Liver (tissue), 7 donors: ENCODE measurements at regions not wholly inside any gene's neighbourhood (a gene's known extent, or its start where the extent isn't known, plus 50 kb on each side); places are given as distances from the start of the nearest gene placed in this dataset.

Source experiments
- DNase-seq: peaks from one replicate; pipeline ENCODE4 v3.0.0-alpha.2; 2017; ENCODE audit warnings: low spot score
- H3K27ac ChIP-seq, 2 donors: one replicate each; pipeline ENCODE4 v1.7.0; 2013; ENCODE audit warnings: inconsistent platforms in 2 of 2, low read length in 2 of 2, control low read depth in 1 of 2, low read depth in 1 of 2, mild to moderate bottlenecking in 1 of 2
- H3K27me3 ChIP-seq, 4 donors: one replicate each; pipeline versions ENCODE4 v1.6.1 to v1.7.0; 2013; ENCODE audit warnings: low read length in 3 of 4, inconsistent platforms in 1 of 4, mild to moderate bottlenecking in 1 of 4, moderate library complexity in 1 of 4; ENCODE audit not compliant: control insufficient read depth in 4 of 4, insufficient read depth in 4 of 4
- H3K36me3 ChIP-seq, 4 donors: one replicate each; pipeline versions ENCODE4 v1.6.1 to v1.7.0; 2013; ENCODE audit warnings: low read length in 3 of 4, mild to moderate bottlenecking in 3 of 4, low read depth in 1 of 4, moderate library complexity in 1 of 4; ENCODE audit not compliant: control insufficient read depth in 4 of 4, insufficient read depth in 3 of 4
- H3K4me1 ChIP-seq, 4 donors: one replicate each; pipeline versions ENCODE4 v1.6.1 to v1.7.0; 2013; ENCODE audit warnings: low read length in 3 of 4, mild to moderate bottlenecking in 3 of 4, moderate library complexity in 1 of 4; ENCODE audit not compliant: control insufficient read depth in 4 of 4, insufficient read depth in 4 of 4
- H3K4me3 ChIP-seq, 3 donors: one replicate each; pipeline versions ENCODE4 v1.6.1 to v1.7.0; 2013; ENCODE audit warnings: low read length in 3 of 3, control low read depth in 1 of 3, low read depth in 1 of 3, mild to moderate bottlenecking in 1 of 3
- H3K9ac ChIP-seq, 2 donors: one replicate each; pipeline ENCODE4 v1.7.0; 2013; ENCODE audit warnings: low read length in 2 of 2, mild to moderate bottlenecking in 2 of 2, moderate library complexity in 2 of 2, control low read depth in 1 of 2, low read depth in 1 of 2
- H3K9me3 ChIP-seq, 4 donors: one replicate each; pipeline versions ENCODE4 v1.6.1 to v1.7.0; 2013; ENCODE audit warnings: low read length in 3 of 4; ENCODE audit not compliant: control insufficient read depth in 4 of 4
- EGR1 ChIP-seq, 2 donors: IDR thresholded peaks; 2 replicates each; pipeline ENCODE4 v1.6.1; 2016 to 2018; ENCODE audit warnings: antibody characterized with exemption in 2 of 2, low read depth in 2 of 2
- FOXA1 ChIP-seq: IDR thresholded peaks from 2 replicates; pipeline ENCODE4 v1.6.1; 2016; ENCODE audit warnings: antibody characterized with exemption
- FOXA2 ChIP-seq: IDR thresholded peaks from 2 replicates; pipeline ENCODE4 v1.6.1; 2016; ENCODE audit warnings: antibody characterized with exemption
- GABPA ChIP-seq, 2 donors: IDR thresholded peaks in 1 of 2; conservative IDR thresholded peaks in 1 of 2; 2 replicates each; pipeline ENCODE4 v1.6.1; 2016; ENCODE audit warnings: antibody characterized with exemption in 2 of 2, mild to moderate bottlenecking in 1 of 2, moderate library complexity in 1 of 2
- HNF4A ChIP-seq, 2 donors: conservative IDR thresholded peaks; 2 replicates each; pipeline ENCODE4 v1.6.1; 2016; ENCODE audit warnings: antibody characterized with exemption in 2 of 2, mild to moderate bottlenecking in 2 of 2
- HNF4G ChIP-seq: IDR thresholded peaks from 2 replicates; pipeline ENCODE4 v1.6.1; 2016; ENCODE audit warnings: antibody characterized with exemption
- JUND ChIP-seq, 2 donors: IDR thresholded peaks; 2 replicates each; pipeline ENCODE4 v1.6.1; 2016; ENCODE audit warnings: antibody characterized with exemption in 2 of 2
- NR2F2 ChIP-seq: IDR thresholded peaks from 2 replicates; pipeline ENCODE4 v1.6.1; 2016; ENCODE audit warnings: antibody characterized with exemption
- RAD21 ChIP-seq, 2 donors: IDR thresholded peaks; 2 replicates each; pipeline ENCODE4 v1.6.1; 2016; ENCODE audit warnings: antibody characterized with exemption in 2 of 2, mild to moderate bottlenecking in 2 of 2
- RXRA ChIP-seq, 2 donors: IDR thresholded peaks; 2 replicates each; pipeline ENCODE4 v1.6.1; 2017 to 2018; ENCODE audit warnings: antibody characterized with exemption in 2 of 2, mild to moderate bottlenecking in 1 of 2
- SP1 ChIP-seq: IDR thresholded peaks from 2 replicates; pipeline ENCODE4 v1.6.1; 2018; ENCODE audit warnings: antibody characterized with exemption, mild to moderate bottlenecking
- YY1 ChIP-seq: IDR thresholded peaks from 2 replicates; pipeline ENCODE4 v1.6.1; 2016; ENCODE audit warnings: antibody characterized with exemption, mild to moderate bottlenecking
- WGBS: extraction: QIAGEN DNeasy Blood & Tissue Kit; methylation state at CpG from one replicate; pipeline ENCODE4 v1.1.7; 2013; 5-methylcytosine and 5-hydroxymethylcytosine counted together
- TF ChIP-seq, protein P1 (sequence below): IDR thresholded peaks from 2 replicates; pipeline ENCODE4 v1.6.1; 2016; ENCODE audit warnings: antibody characterized with exemption, mild to moderate bottlenecking
- TF ChIP-seq, protein P2 (sequence below): IDR thresholded peaks from 2 replicates; pipeline ENCODE4 v1.6.1; 2016; ENCODE audit warnings: antibody characterized with exemption
- TF ChIP-seq, protein P3 (sequence below): IDR thresholded peaks from 2 replicates; pipeline ENCODE4 v1.6.1; 2016; ENCODE audit warnings: antibody characterized with exemption
- TF ChIP-seq, protein P4 (sequence below): IDR thresholded peaks from 2 replicates; pipeline ENCODE4 v1.6.1; 2016; ENCODE audit warnings: antibody characterized with exemption
- donor health status: healthy.
- donor health status: healthy.
- donor health status: healthy.
- donor health status: healthy.

DNA sequence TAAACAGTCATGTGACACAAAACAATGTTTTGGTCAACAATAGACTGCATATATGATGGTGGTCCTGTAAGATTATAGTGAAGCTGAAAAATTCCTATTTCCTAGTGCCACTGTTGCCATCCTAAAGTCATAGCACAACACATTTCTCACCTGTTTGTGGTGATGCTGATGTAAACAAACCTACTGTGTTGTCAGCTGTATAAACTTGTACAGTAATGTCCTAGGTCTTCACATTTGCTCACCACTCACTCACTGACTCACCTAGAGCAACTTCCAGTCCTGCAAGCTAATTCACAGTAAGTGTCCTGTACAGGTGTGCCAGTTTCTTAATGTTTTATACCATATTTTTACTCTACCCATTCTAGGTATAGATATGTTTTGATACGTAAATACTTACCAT is 326.1 kb upstream of the USP24 start:
- H3K9ac ChIP-seq: no peak overlapping the region
- TF ChIP-seq YY1 (no peak), RXRA (IDR thresholded peaks at IDR 0.05) (no peak), JUND (IDR thresholded peaks at IDR 0.05) (no peak), FOXA2 (no peak), SP1 (no peak), GABPA (IDR thresholded peaks at IDR 0.05 in 1 of 2, conservative IDR thresholded peaks at IDR 0.05 in 1 of 2) (no peak), HNF4G (no peak), FOXA1 (no peak), EGR1 (IDR thresholded peaks at IDR 0.05; ENCODE audit: low read depth in 2 of 2) (no peak), HNF4A (conservative IDR thresholded peaks at IDR 0.05) (no peak), NR2F2 (no peak)
- TF ChIP-seq, protein P1, sequence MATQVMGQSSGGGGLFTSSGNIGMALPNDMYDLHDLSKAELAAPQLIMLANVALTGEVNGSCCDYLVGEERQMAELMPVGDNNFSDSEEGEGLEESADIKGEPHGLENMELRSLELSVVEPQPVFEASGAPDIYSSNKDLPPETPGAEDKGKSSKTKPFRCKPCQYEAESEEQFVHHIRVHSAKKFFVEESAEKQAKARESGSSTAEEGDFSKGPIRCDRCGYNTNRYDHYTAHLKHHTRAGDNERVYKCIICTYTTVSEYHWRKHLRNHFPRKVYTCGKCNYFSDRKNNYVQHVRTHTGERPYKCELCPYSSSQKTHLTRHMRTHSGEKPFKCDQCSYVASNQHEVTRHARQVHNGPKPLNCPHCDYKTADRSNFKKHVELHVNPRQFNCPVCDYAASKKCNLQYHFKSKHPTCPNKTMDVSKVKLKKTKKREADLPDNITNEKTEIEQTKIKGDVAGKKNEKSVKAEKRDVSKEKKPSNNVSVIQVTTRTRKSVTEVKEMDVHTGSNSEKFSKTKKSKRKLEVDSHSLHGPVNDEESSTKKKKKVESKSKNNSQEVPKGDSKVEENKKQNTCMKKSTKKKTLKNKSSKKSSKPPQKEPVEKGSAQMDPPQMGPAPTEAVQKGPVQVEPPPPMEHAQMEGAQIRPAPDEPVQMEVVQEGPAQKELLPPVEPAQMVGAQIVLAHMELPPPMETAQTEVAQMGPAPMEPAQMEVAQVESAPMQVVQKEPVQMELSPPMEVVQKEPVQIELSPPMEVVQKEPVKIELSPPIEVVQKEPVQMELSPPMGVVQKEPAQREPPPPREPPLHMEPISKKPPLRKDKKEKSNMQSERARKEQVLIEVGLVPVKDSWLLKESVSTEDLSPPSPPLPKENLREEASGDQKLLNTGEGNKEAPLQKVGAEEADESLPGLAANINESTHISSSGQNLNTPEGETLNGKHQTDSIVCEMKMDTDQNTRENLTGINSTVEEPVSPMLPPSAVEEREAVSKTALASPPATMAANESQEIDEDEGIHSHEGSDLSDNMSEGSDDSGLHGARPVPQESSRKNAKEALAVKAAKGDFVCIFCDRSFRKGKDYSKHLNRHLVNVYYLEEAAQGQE: no peak
- TF ChIP-seq, protein P2, sequence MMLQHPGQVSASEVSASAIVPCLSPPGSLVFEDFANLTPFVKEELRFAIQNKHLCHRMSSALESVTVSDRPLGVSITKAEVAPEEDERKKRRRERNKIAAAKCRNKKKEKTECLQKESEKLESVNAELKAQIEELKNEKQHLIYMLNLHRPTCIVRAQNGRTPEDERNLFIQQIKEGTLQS: no peak
- TF ChIP-seq, protein P3, sequence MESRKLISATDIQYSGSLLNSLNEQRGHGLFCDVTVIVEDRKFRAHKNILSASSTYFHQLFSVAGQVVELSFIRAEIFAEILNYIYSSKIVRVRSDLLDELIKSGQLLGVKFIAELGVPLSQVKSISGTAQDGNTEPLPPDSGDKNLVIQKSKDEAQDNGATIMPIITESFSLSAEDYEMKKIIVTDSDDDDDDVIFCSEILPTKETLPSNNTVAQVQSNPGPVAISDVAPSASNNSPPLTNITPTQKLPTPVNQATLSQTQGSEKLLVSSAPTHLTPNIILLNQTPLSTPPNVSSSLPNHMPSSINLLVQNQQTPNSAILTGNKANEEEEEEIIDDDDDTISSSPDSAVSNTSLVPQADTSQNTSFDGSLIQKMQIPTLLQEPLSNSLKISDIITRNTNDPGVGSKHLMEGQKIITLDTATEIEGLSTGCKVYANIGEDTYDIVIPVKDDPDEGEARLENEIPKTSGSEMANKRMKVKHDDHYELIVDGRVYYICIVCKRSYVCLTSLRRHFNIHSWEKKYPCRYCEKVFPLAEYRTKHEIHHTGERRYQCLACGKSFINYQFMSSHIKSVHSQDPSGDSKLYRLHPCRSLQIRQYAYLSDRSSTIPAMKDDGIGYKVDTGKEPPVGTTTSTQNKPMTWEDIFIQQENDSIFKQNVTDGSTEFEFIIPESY: no peak
- TF ChIP-seq, protein P4, sequence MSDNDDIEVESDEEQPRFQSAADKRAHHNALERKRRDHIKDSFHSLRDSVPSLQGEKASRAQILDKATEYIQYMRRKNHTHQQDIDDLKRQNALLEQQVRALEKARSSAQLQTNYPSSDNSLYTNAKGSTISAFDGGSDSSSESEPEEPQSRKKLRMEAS: no peak
- no peak for DNase-seq
- H3K36me3 ChIP-seq: no peaks in the 10 kb centered on the region
- no peak overlapping the region for H3K27ac ChIP-seq
- no peaks in the 10 kb centered on the region for H3K4me1 ChIP-seq
- no peaks in the 10 kb centered on the region for H3K9me3 ChIP-seq
- no peaks in the 10 kb centered on the region for H3K27me3 ChIP-seq
- 93% methylated on average over 1 of the region's 1 CpG for WGBS
- H3K4me3 ChIP-seq: no peak overlapping the region

DNA sequence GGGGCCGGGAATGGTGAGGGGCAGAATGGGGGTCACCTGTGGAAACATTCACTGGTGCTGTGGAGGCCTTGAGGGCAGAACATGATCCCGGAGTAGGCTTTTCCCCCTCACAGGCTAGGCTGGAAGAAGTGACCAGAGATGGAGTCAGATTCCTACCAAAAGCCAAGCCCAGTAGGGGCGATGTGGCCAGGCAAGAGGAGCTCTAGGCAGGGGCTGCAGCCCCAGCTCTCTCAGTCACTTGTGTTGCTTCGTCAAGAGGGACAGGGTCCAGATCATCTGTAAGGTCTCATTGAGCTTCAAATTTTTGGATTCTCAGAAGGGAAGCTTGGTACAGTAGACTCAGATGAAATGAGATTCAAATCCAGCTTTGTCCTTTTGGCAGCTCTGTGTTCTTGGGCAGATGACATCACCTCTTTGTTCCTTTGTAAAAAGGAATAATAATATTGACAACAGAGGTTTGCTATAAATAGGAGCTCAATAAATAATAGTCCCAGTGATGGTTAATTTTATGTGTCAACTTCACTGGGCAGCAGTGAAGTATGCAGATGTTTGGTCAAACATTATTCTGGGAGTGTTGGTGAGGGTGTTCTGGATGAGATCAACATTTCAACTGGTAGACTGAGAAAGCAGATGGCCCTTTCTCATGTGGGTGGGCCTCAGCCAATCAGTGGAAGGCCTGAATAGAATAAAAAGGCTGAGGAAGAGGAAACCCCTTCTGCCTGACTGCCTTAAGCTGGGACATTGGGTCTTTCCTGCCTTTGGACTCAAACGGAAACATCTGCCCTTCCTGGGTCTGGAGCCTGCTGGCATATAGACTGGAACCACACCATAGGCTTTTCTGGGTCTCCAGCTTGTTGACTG is 324.7 kb upstream of the USP24 start:
- WGBS: 83% methylated on average over 5 of the region's 5 CpGs
- Histone ChIP-seq H3K9ac (no peak overlapping the region), H3K9me3 (no peaks in the 10 kb centered on the region), H3K27ac (no peak overlapping the region), H3K4me1 (no peaks in the 10 kb centered on the region), H3K4me3 (no peak overlapping the region), H3K36me3 (no peaks in the 10 kb centered on the region), H3K27me3 (no peaks in the 10 kb centered on the region)
- no peak for DNase-seq
- TF ChIP-seq, protein P2: no peak
- TF ChIP-seq HNF4A (conservative IDR thresholded peaks at IDR 0.05): no peak
- no peak for TF ChIP-seq EGR1 (IDR thresholded peaks at IDR 0.05; ENCODE audit: low read depth in 2 of 2)
- TF ChIP-seq, protein P1: no peak
- TF ChIP-seq FOXA2: no peak
- TF ChIP-seq NR2F2: no peak
- TF ChIP-seq HNF4G: no peak
- no peak for TF ChIP-seq RXRA (IDR thresholded peaks at IDR 0.05)
- TF ChIP-seq, protein P3: no peak
- TF ChIP-seq GABPA (IDR thresholded peaks at IDR 0.05 in 1 of 2, conservative IDR thresholded peaks at IDR 0.05 in 1 of 2): no peak
- no peak for TF ChIP-seq FOXA1
- TF ChIP-seq SP1: no peak
- TF ChIP-seq RAD21 (IDR thresholded peaks at IDR 0.05): no peak
